GM18873 (cell line): ENCODE measurements at regions not wholly inside any gene's neighbourhood (a gene's known extent, or its start where the extent isn't known, plus 50 kb on each side); places are given as distances from the start of the nearest gene placed in this dataset.
"Not testable (repeated sequence)": the region's sequence is repeated elsewhere in the genome, so short reads cannot be mapped to it uniquely, and the experiment has no call there.

Experiments
- ATAC-seq: cut with Tn5 transposase; IDR thresholded peaks from one replicate; pipeline ENCODE4 v1.9.1; 2021; ENCODE audit warnings: mild to moderate bottlenecking, moderate library complexity, moderate number of reproducible peaks; ENCODE audit not compliant: unreplicated experiment, low FRiP score

- ATAC-seq: no peak
Observed at GRCh38 chr3:124132813-124133212, 140.9 kb upstream of the ROPN1 start.

DNA sequence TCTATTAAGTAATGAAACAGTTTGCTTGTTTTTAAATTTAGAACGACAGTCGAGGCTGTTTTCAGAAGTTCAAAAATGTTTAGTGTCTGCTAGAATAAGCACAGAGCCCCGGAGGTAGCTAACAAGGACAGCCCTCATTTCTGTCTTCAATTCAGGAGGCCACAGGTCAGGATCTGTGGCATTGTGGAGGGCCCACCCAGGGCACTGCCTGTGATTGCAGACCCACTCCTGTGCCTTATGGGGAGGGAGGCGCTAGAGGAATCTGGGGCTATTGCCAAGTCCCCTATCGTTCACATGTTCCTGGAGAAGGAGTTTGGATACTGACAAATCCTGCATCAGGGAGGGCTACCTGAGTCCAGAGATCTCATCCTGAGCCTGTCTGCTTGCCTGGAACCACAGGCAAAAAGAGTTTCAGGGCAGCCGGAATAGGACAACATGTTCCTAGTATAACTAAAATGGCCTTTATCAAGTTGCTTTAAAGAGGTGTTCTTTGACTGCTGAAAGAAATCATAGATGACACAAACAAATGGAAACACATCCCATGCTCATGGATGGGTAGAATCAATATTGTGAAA is 141.5 kb upstream of the ROPN1 start:
- ATAC-seq: no peak

GRCh38 chr3:124137216-124137615 is 145.3 kb upstream of the ROPN1 start:
- ATAC-seq: no peak

- no peak for ATAC-seq
Observed at GRCh38 chr3:124138148-124138547, 146.2 kb upstream of the ROPN1 start.

DNA sequence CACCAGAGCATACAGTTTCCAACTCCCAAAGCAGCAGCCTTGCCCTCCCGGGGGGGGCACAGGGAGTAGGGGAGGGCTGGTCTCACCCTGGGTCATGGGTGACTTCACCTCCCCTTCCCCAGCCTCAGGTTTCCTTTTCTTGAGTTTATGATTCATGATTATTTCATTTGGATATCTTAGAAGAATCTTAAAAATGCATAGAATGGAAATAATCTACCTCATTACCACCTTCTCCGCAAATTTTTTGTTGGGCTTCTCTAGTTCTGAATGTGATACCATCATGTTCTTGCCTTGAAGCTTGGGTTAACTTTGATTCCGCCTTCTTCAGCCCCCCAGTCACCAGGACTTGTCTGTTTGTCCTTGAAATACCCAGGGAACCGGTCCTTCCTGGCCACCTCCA is 148.8 kb upstream of the ROPN1 start:
- no peak for ATAC-seq

GRCh38 chr3:124142389-124142970 is 150.6 kb upstream of the ROPN1 start:
- no peak for ATAC-seq

DNA sequence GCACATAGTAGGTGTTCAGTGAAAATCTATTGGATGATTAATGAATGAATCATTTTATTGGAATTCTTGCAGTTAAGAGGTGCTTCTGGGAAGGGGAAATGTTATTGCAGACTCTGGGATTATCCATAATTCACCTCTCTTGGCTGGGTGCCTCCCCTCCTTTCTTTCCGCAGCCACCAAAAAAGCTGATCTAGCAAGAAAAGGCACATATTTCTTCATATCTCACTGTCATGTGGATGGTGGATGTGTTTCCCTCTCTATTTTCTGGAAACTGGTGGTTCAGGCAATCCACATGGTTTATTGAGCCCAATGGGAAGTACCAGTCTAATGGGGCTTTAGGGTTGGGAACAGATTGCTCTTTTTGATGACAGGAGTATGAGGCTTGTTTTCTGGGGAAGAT is 151.1 kb upstream of the ROPN1 start:
- no peak for ATAC-seq

DNA sequence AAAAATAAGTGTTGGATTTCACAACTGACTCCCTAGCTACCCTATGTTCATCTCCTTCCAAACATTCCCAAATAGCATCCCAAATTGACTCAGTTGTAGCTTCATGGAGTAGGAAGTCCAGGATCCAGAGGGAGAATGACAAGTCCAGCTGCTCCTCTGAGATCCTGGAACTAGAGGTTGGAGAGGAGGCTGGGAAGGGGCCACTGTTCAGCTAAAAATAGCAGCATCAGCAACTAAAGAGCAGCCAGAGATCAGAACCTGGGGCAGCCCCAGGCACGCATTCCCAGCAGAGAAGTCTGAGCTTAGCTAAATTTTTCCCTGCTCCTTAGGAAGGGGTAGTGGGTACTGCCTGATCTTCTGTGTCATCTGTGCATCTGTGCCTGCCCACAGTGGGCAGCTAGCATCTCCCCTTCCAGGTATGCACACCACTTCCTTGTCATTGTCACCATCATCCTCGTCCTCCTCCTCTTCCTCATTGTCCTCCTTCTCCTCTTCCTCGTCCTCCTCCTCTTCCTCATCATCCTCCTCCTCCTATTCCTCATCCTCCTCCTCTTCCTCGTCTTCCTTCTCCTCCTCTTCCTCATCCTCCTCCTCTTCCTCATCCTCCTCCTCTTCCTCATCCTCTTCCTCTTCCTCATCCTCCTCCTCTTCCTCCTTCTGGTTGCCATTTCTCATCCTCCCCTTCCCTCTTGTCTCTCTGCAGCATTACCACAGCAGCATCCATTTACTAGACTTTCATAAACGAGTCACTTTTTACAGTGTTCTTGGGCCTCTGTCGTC is 152.3 kb upstream of the ROPN1 start:
- ATAC-seq: no peak

DNA sequence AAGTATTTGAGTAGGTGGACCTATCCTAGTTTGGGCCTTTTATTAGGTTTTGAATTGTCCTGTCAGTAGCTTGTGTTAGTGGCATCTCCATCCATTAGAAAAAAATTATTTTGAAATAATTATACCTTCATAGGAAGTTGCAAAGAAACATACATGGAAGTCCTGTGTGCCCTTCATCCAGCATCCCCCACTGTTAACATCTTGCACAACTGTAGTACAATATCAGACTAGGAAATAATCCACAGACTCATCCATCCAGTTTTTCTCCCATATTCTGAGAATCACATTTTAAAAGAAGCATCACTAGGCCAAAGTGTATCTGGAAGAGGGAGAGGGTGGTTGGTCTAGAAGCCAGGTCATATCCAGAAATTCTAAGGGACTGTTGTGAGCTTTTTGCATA is 155.5 kb upstream of the ROPN1 start:
- ATAC-seq: no peak

GRCh38 chr3:124147946-124148345 is 156.0 kb upstream of the ROPN1 start:
- no peak for ATAC-seq

DNA sequence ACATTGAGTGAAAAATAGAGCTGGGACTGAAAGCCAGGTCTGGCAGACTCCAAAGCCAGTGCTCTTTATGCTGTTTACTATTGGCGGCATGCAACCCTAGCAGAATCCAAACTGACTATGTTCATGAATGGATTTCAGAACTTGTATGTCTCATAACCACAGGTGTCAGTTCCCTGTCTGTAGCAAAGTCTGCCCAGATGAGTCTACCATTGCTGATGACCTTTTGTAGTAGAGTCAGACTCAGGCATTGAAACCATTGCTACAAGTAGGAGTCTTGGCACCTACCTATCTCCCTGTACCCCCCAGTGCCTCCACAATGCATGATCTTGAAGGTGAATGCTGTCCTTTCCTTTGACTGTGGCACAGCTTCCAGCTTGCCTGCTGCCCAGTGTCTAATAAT is 157.2 kb upstream of the ROPN1 start:
- no peak for ATAC-seq

DNA sequence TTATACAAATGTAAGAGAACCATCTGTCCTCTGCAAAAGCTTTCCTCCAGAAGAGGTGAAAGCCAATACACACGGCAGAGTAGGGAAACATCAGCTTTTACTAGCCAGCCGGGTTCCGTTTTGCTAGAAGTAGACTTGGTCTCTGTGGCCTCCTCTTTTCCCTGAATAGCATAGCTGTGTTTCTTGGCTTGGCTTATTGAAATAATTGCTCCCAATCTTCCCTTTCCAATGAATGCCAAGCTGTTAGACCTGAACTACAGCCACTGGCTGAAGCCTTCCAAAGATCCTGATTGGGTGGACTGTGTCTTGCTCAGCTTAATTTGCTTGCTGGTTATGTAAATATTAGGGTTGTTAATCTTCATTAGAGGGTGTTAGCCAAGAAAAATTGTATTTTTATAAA is 157.8 kb upstream of the ROPN1 start:
- ATAC-seq: no peak

- not testable (repeated sequence) for ATAC-seq
Observed at GRCh38 chr3:124152891-124153290, 161.0 kb upstream of the ROPN1 start.

DNA sequence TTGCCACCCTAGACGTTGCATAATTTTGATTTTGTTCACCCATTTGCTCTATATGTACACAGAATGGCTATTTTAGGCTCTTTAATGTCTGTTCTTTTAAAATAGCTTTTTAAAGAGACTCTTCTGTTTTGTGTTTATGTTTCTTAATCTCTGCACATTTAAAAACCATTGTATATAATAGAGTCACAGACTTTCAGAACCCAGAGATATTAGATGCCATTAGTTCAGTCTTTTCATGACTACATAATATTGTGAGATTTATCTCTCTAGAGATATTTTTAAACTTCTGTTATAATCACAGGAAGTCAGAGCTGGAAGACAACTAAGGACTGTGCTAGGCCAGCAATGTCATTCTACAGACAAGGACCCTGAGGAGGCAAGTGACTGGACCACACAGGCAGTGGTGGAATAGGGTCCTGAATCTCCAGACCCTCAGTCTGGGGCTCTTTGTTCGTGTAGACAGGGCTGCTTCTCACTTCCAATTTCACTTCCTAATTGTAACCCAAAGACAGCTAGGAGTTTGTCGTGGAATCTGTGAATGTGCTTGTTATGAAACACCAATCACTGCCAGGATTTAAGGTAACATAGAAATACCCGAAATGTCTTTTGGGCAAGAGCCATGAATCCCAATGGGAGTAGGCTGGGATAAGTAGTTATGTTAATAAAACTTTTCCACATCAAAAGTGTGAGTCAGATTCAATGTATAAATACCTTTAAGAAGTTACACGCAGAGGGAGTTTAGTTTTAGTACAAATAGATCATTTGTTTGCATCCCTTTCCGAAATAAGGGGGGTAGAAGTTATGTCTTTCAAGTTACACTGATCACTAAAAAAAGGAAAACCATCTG is 165.2 kb upstream of the ROPN1 start:
- no peak for ATAC-seq

DNA sequence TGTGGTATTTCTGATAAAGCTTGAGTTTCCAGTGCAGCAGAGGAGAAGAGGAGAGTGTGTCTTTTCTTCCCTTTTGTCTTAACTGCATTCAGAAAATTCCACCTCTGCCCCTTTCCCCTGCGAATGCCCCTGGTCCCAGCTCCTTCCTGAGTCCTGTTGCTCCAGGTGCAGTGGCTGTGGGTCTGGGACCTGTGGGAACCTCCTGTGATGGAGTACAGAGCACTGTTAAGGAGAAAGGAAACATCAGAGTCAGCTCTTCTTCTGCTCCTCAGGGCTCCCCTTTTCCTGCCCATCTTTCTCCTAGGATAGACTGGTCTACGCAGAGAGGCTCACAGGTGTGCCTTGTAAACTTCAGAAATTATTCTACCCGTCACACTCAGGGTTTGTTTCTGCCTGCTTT is 165.8 kb upstream of the ROPN1 start:
- no peak for ATAC-seq

DNA sequence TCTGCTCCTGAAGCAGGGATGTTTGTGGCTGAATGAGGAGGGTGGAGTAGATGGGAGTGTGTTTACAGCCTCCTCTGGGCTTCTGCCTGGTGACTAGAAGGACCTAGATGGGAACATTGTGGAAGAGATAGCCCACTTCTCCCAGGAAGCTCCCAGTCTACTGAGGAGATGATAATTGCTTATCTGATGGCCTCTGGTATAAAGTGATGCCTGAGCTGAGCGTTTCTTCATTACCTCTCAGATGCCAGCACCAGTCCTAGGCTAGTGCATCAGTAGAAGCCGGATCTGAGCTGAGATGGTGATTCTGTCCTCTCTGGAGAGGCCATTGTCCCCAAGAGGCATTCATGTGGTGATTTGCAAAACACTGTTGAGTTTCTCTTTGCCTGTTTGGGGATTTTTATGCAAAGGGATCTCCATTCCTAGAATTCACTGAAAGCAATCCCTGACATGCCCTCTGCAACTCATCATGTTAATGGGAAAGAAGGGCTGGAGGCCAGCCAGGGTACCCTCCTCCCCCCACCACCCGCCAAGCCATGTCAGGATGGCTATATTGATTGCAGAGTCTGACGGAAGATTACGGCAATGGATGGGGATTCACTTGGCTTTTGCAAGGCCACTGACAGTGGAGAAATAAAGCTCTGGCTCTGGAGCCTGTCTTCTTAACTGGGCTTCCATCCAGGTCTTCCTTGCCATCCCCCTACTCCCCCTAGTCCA is 166.4 kb upstream of the ROPN1 start:
- ATAC-seq: no peak

DNA sequence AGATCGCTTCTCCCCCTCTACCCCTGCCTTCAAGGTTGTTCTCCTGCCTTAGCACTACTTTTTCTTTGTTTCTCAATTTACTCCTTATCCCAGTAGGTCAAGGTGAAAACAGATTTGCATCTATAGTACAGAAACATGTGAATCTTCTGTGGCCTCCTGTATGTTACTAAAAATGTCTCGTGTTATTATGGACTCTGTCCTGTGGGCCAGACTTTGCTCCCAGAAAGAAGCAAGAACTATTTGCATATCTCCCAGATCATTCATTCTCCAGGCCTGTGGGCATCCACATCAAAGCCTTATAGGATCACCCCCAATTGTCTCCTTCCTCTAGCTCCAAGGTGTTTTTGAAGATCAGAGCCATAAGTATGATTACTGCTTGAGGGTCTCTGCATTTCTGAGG is 169.5 kb upstream of the ROPN1 start:
- ATAC-seq: no peak

- no peak for ATAC-seq
Observed at GRCh38 chr3:124163689-124164088, 171.8 kb upstream of the ROPN1 start.

DNA sequence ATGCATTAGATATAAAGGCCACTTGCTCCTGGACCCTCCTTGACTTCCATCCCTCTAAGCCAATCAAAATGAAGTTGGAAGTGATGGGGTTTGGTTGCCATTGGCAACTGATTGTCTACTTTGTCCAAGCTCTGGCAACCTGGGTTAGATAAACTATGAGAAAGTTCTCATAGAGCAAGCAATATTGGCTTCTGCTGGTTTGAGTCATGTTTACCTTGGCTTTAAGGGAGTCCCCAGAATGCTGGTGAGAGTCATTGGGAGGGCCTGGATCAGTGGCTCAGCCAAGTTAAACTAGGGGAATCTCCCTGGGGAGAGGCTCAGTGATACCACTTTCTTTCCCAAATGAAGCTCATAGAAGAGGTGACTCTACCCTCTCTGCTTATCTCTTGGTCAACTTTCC is 176.3 kb upstream of the ROPN1 start:
- no peak for ATAC-seq

GRCh38 chr3:124172283-124172682 is 180.4 kb upstream of the ROPN1 start:
- ATAC-seq: no peak

DNA sequence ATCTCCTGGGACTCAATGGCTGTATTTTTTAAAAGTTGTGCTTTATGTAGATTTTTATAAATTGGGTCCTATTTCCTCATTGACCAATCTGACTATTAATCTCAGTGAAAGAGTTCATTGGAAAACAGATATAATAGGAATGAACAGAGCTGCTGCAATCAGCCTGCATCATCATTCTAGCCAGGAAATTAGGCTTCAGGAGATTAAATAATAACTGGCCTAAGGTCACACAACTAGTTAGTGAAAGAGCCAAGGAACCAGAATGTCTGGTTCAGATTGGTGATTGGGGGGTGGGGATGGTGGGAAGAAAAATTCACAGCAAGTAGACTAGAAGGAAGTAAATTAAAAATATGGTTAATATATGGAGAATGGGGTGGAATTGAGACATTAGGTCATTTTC is 180.9 kb upstream of the ROPN1 start:
- ATAC-seq: no peak
